Breast epithelium (tissue), 4 donors: ENCODE measurements at regions not wholly inside any gene's neighbourhood (a gene's known extent, or its start where the extent isn't known, plus 50 kb on each side); places are given as distances from the start of the nearest gene placed in this dataset.

Source experiments
- DNase-seq, 2 donors: peaks; one replicate each; pipeline ENCODE4 v3.0.0-alpha.2; 2019; ENCODE audit warnings: low spot score in 2 of 2
- H3K27ac ChIP-seq, 2 donors: fragments of 200-600 bp; sonication (generic) in 1 of 2; one replicate each; pipeline ENCODE4 v1.5.1; 2016 to 2019; ENCODE audit warnings: mild to moderate bottlenecking in 1 of 2
- H3K27me3 ChIP-seq, 2 donors: fragments of 200-600 bp; sonication (generic) in 1 of 2; one replicate each; pipeline versions ENCODE4 v1.5.1 to v1.6.0; 2017 to 2019; ENCODE audit warnings: control low read depth in 1 of 2, mild to moderate bottlenecking in 1 of 2
- H3K36me3 ChIP-seq: fragments of 200-600 bp; one replicate; pipeline ENCODE4 v1.5.1; 2019
- H3K4me1 ChIP-seq, 2 donors: fragments of 200-600 bp; sonication (generic); one replicate each; pipeline ENCODE4 v1.5.1; 2016 to 2019; ENCODE audit warnings: control low read depth in 1 of 2
- H3K4me3 ChIP-seq, 3 donors: fragments of 200-600 bp; sonication (generic); 1 replicate in 2 of 3; 2 replicates in 1 of 3; pipeline ENCODE4 v1.5.1; 2016 to 2019; ENCODE audit warnings: mild to moderate bottlenecking in 3 of 3, moderate library complexity in 2 of 3
- H3K9me3 ChIP-seq, 2 donors: fragments of 200-600 bp; sonication (generic) in 1 of 2; one replicate each; pipeline ENCODE4 v1.5.1; 2016 to 2019; ENCODE audit warnings: control low read depth in 1 of 2
- CTCF ChIP-seq, 3 donors: fragments of 450-650 bp; IDR thresholded peaks; one replicate each; pipeline ENCODE4 v1.5.1; 2016 to 2017; ENCODE audit warnings: antibody characterized with exemption in 3 of 3, mild to moderate bottlenecking in 3 of 3, moderate library complexity in 3 of 3
- POLR2A ChIP-seq: fragments of 450-650 bp; IDR thresholded peaks from one replicate; pipeline ENCODE4 v1.6.1; 2016; ENCODE audit warnings: antibody characterized with exemption, mild to moderate bottlenecking, moderate library complexity
- POLR2AphosphoS5 ChIP-seq, 3 donors: sonication (generic); formaldehyde crosslinking; IDR thresholded peaks; one replicate each; pipeline ENCODE4 v1.6.1; 2017; ENCODE audit warnings: antibody characterized with exemption in 3 of 3
- intact Hi-C: fragments of 100-400 bp; cut with DNase I; formaldehyde crosslinking; loops from one replicate; pipeline ENCODE4 v1.15.1; 2023; ENCODE audit warnings: low total_unique reads

- Histone ChIP-seq H3K9me3 (peaks cover 7 to 10% of the 10 kb centered on the region in 2 donors), H3K27me3 (no peaks in the 10 kb centered on the region), H3K4me3 (no peak overlapping the region), H3K27ac (no peak overlapping the region), H3K4me1 (no peaks in the 10 kb centered on the region), H3K36me3 (no peaks in the 10 kb centered on the region)
- intact Hi-C loops = loop anchor here (5.0 kb wide), 1 partner anchor 123 kb away; no protein-coding TSS in a partner anchor
- no peak for TF ChIP-seq POLR2A
- no peak for TF ChIP-seq CTCF (IDR thresholded peaks at IDR 0.05)
- no peak for TF ChIP-seq POLR2AphosphoS5 (IDR thresholded peaks at IDR 0.05)
- no peak for DNase-seq
These were observed 93.9 kb upstream of the CDH8 start for GRCh38 chr16:62130101-62130500.

GRCh38 chr16:62105244-62105643 lies 69.0 kb upstream of the CDH8 start:
- intact Hi-C loops = no loop called here
- DNase-seq = no peak
- Histone ChIP-seq H3K27ac (no peak overlapping the region), H3K36me3 (no peaks in the 10 kb centered on the region), H3K27me3 (no peaks in the 10 kb centered on the region), H3K4me1 (no peaks in the 10 kb centered on the region), H3K4me3 (no peak overlapping the region), H3K9me3 (no peaks in the 10 kb centered on the region)
- TF ChIP-seq POLR2A (no peak), POLR2AphosphoS5 (IDR thresholded peaks at IDR 0.05) (no peak), CTCF (IDR thresholded peaks at IDR 0.05) (no peak)

GRCh38 chr16:62102588-62102987 lies 66.3 kb upstream of the CDH8 start:
- Histone ChIP-seq H3K4me3 (no peak overlapping the region), H3K4me1 (no peaks in the 10 kb centered on the region), H3K27ac (no peak overlapping the region), H3K9me3 (no peaks in the 10 kb centered on the region), H3K27me3 (no peaks in the 10 kb centered on the region), H3K36me3 (no peaks in the 10 kb centered on the region)
- TF ChIP-seq CTCF (IDR thresholded peaks at IDR 0.05) = no peak
- no peak for TF ChIP-seq POLR2A
- no peak for TF ChIP-seq POLR2AphosphoS5 (IDR thresholded peaks at IDR 0.05)
- intact Hi-C loops = no loop called here
- DNase-seq = no peak

GRCh38 chr16:62100651-62101050 lies 64.4 kb upstream of the CDH8 start:
- TF ChIP-seq CTCF (IDR thresholded peaks at IDR 0.05) (no peak), POLR2A (no peak), POLR2AphosphoS5 (IDR thresholded peaks at IDR 0.05) (no peak)
- no peaks in the 10 kb centered on the region for H3K9me3 ChIP-seq
- H3K4me3 ChIP-seq = no peak overlapping the region
- DNase-seq = no peak
- no peaks in the 10 kb centered on the region for H3K27me3 ChIP-seq
- no peaks in the 10 kb centered on the region for H3K4me1 ChIP-seq
- intact Hi-C loops = no loop called here
- H3K36me3 ChIP-seq = no peaks in the 10 kb centered on the region
- H3K27ac ChIP-seq = no peak overlapping the region

GRCh38 chr16:62089715-62090114 lies 53.5 kb upstream of the CDH8 start:
- TF ChIP-seq POLR2A (no peak), CTCF (IDR thresholded peaks at IDR 0.05) (no peak), POLR2AphosphoS5 (IDR thresholded peaks at IDR 0.05) (no peak)
- H3K27ac ChIP-seq = no peak overlapping the region
- no peaks in the 10 kb centered on the region for H3K9me3 ChIP-seq
- intact Hi-C loops = no loop called here
- no peak overlapping the region for H3K4me3 ChIP-seq
- no peaks in the 10 kb centered on the region for H3K4me1 ChIP-seq
- no peaks in the 10 kb centered on the region for H3K36me3 ChIP-seq
- no peaks in the 10 kb centered on the region for H3K27me3 ChIP-seq
- DNase-seq = no peak
